ENCODE measurements at regions not wholly inside any gene's neighbourhood (a gene's known extent, or its start where the extent isn't known, plus 50 kb on each side); places are given as distances from the start of the nearest gene placed in this dataset.

- Histone ChIP-seq H3K27ac (ENCODE audit: low read depth, low read length) (no peak overlapping the region), H3K9ac (ENCODE audit: low read depth, low read length) (no peak overlapping the region), H3K27me3 (ENCODE audit: control insufficient read depth, insufficient read depth, low read length) (no peaks in the 10 kb centered on the region), H3K4me1 (ENCODE audit: control insufficient read depth, insufficient read depth, low read length) (no peaks in the 10 kb centered on the region), H3K9me3 (ENCODE audit: control insufficient read depth, insufficient read depth, low read length) (0 out of 2 replicates have a peak, but pooled peaks cover 3% of the 10 kb centered on the region), H3K36me3 (ENCODE audit: control insufficient read depth, insufficient read depth, low read length) (no peaks in the 10 kb centered on the region), H3K4me3 (ENCODE audit: low read depth, low read length) (no peak overlapping the region)
These were observed 222.2 kb downstream of the PPARGC1A start for GRCh38 chr4:23667659-23668058.

- no peak overlapping the region for H3K9ac ChIP-seq (ENCODE audit: low read depth, low read length)
- no peaks in the 10 kb centered on the region for H3K4me1 ChIP-seq (ENCODE audit: control insufficient read depth, insufficient read depth, low read length)
- H3K4me3 ChIP-seq (ENCODE audit: low read depth, low read length), result no peak overlapping the region
- H3K36me3 ChIP-seq (ENCODE audit: control insufficient read depth, insufficient read depth, low read length), result no peaks in the 10 kb centered on the region
- no peaks in the 10 kb centered on the region for H3K27me3 ChIP-seq (ENCODE audit: control insufficient read depth, insufficient read depth, low read length)
- H3K9me3 ChIP-seq (ENCODE audit: control insufficient read depth, insufficient read depth, low read length), result no peaks in the 10 kb centered on the region; the same call in 1 of the 2 replicates
- no peak overlapping the region for H3K27ac ChIP-seq (ENCODE audit: low read depth, low read length)
These were observed 229.0 kb downstream of the PPARGC1A start for GRCh38 chr4:23660865-23661264.

- Histone ChIP-seq H3K36me3 (ENCODE audit: control insufficient read depth, insufficient read depth, low read length) (no peaks in the 10 kb centered on the region), H3K27ac (ENCODE audit: low read depth, low read length) (no peak overlapping the region), H3K4me3 (ENCODE audit: low read depth, low read length) (no peak overlapping the region), H3K9ac (ENCODE audit: low read depth, low read length) (no peak overlapping the region), H3K9me3 (ENCODE audit: control insufficient read depth, insufficient read depth, low read length) (no peaks in the 10 kb centered on the region; the same call in 1 of the 2 replicates), H3K4me1 (ENCODE audit: control insufficient read depth, insufficient read depth, low read length) (no peaks in the 10 kb centered on the region), H3K27me3 (ENCODE audit: control insufficient read depth, insufficient read depth, low read length) (no peaks in the 10 kb centered on the region)
These were observed 235.1 kb downstream of the PPARGC1A start for GRCh38 chr4:23654791-23655190.

GRCh38 chr4:23648854-23649596, 240.8 kb downstream of the PPARGC1A start:
- H3K27ac ChIP-seq (ENCODE audit: low read depth, low read length), result no peak overlapping the region
- H3K36me3 ChIP-seq (ENCODE audit: control insufficient read depth, insufficient read depth, low read length), result no peaks in the 10 kb centered on the region
- H3K27me3 ChIP-seq (ENCODE audit: control insufficient read depth, insufficient read depth, low read length), result no peaks in the 10 kb centered on the region
- peaks cover 6% of the 10 kb centered on the region for H3K9me3 ChIP-seq (ENCODE audit: control insufficient read depth, insufficient read depth, low read length)
- no peak overlapping the region for H3K4me3 ChIP-seq (ENCODE audit: low read depth, low read length)
- no peak overlapping the region for H3K9ac ChIP-seq (ENCODE audit: low read depth, low read length)
- H3K4me1 ChIP-seq (ENCODE audit: control insufficient read depth, insufficient read depth, low read length), result no peaks in the 10 kb centered on the region

GRCh38 chr4:23635468-23635867, 254.4 kb downstream of the PPARGC1A start:
- no peaks in the 10 kb centered on the region for H3K9me3 ChIP-seq (ENCODE audit: control insufficient read depth, insufficient read depth, low read length)
- H3K27me3 ChIP-seq (ENCODE audit: control insufficient read depth, insufficient read depth, low read length), result no peaks in the 10 kb centered on the region
- H3K27ac ChIP-seq (ENCODE audit: low read depth, low read length), result no peak overlapping the region
- no peak overlapping the region for H3K4me3 ChIP-seq (ENCODE audit: low read depth, low read length)
- H3K9ac ChIP-seq (ENCODE audit: low read depth, low read length), result no peak overlapping the region
- H3K4me1 ChIP-seq (ENCODE audit: control insufficient read depth, insufficient read depth, low read length), result peaks cover 8% of the 10 kb centered on the region
- H3K36me3 ChIP-seq (ENCODE audit: control insufficient read depth, insufficient read depth, low read length), result no peaks in the 10 kb centered on the region

GRCh38 chr4:23631255-23631950, 258.4 kb downstream of the PPARGC1A start:
- H3K27me3 ChIP-seq (ENCODE audit: control insufficient read depth, insufficient read depth, low read length), result no peaks in the 10 kb centered on the region
- H3K27ac ChIP-seq (ENCODE audit: low read depth, low read length), result no peak overlapping the region
- H3K4me3 ChIP-seq (ENCODE audit: low read depth, low read length), result no peak overlapping the region
- no peak overlapping the region for H3K9ac ChIP-seq (ENCODE audit: low read depth, low read length)
- peaks cover 8% of the 10 kb centered on the region for H3K4me1 ChIP-seq (ENCODE audit: control insufficient read depth, insufficient read depth, low read length)
- H3K36me3 ChIP-seq (ENCODE audit: control insufficient read depth, insufficient read depth, low read length), result no peaks in the 10 kb centered on the region
- no peaks in the 10 kb centered on the region for H3K9me3 ChIP-seq (ENCODE audit: control insufficient read depth, insufficient read depth, low read length)

GRCh38 chr4:23630110-23630509, 259.7 kb downstream of the PPARGC1A start:
- Histone ChIP-seq H3K9me3 (ENCODE audit: control insufficient read depth, insufficient read depth, low read length) (no peaks in the 10 kb centered on the region), H3K4me1 (ENCODE audit: control insufficient read depth, insufficient read depth, low read length) (peaks cover 8% of the 10 kb centered on the region), H3K36me3 (ENCODE audit: control insufficient read depth, insufficient read depth, low read length) (no peaks in the 10 kb centered on the region), H3K9ac (ENCODE audit: low read depth, low read length) (no peak overlapping the region), H3K4me3 (ENCODE audit: low read depth, low read length) (no peak overlapping the region), H3K27ac (ENCODE audit: low read depth, low read length) (no peak overlapping the region), H3K27me3 (ENCODE audit: control insufficient read depth, insufficient read depth, low read length) (no peaks in the 10 kb centered on the region)

- Histone ChIP-seq H3K4me3 (ENCODE audit: low read depth, low read length) (no peak overlapping the region), H3K4me1 (ENCODE audit: control insufficient read depth, insufficient read depth, low read length) (peaks cover 8% of the 10 kb centered on the region), H3K36me3 (ENCODE audit: control insufficient read depth, insufficient read depth, low read length) (no peaks in the 10 kb centered on the region), H3K9me3 (ENCODE audit: control insufficient read depth, insufficient read depth, low read length) (no peaks in the 10 kb centered on the region), H3K27me3 (ENCODE audit: control insufficient read depth, insufficient read depth, low read length) (no peaks in the 10 kb centered on the region), H3K27ac (ENCODE audit: low read depth, low read length) (no peak overlapping the region), H3K9ac (ENCODE audit: low read depth, low read length) (no peak overlapping the region)
These were observed 260.4 kb downstream of the PPARGC1A start for GRCh38 chr4:23629421-23629820.

GRCh38 chr4:23614284-23614892, 275.5 kb downstream of the PPARGC1A start:
- Histone ChIP-seq H3K27ac (ENCODE audit: low read depth, low read length) (no peak overlapping the region), H3K36me3 (ENCODE audit: control insufficient read depth, insufficient read depth, low read length) (no peaks in the 10 kb centered on the region), H3K27me3 (ENCODE audit: control insufficient read depth, insufficient read depth, low read length) (no peaks in the 10 kb centered on the region), H3K4me3 (ENCODE audit: low read depth, low read length) (no peak overlapping the region; the same call in 1 of the 2 replicates), H3K4me1 (ENCODE audit: control insufficient read depth, insufficient read depth, low read length) (no peaks in the 10 kb centered on the region), H3K9me3 (ENCODE audit: control insufficient read depth, insufficient read depth, low read length) (peaks cover 4% of the 10 kb centered on the region; the same call in 1 of the 2 replicates), H3K9ac (ENCODE audit: low read depth, low read length) (no peak overlapping the region)

- Histone ChIP-seq H3K9ac (ENCODE audit: low read depth, low read length) (no peak overlapping the region), H3K27me3 (ENCODE audit: control insufficient read depth, insufficient read depth, low read length) (no peaks in the 10 kb centered on the region), H3K9me3 (ENCODE audit: control insufficient read depth, insufficient read depth, low read length) (peaks cover 4% of the 10 kb centered on the region; the same call in 1 of the 2 replicates), H3K27ac (ENCODE audit: low read depth, low read length) (no peak overlapping the region), H3K4me1 (ENCODE audit: control insufficient read depth, insufficient read depth, low read length) (no peaks in the 10 kb centered on the region), H3K36me3 (ENCODE audit: control insufficient read depth, insufficient read depth, low read length) (no peaks in the 10 kb centered on the region), H3K4me3 (ENCODE audit: low read depth, low read length) (no peak overlapping the region)
These were observed 276.1 kb downstream of the PPARGC1A start for GRCh38 chr4:23613782-23614181.

- H3K36me3 ChIP-seq (ENCODE audit: control insufficient read depth, insufficient read depth, low read length), result no peaks in the 10 kb centered on the region
These were observed 287.1 kb downstream of the PPARGC1A start for GRCh38 chr4:23602720-23603119.

More at GRCh38 chr4:23602720-23603119, 287.1 kb downstream of the PPARGC1A start:
- Histone ChIP-seq H3K9me3 (ENCODE audit: control insufficient read depth, insufficient read depth, low read length) (no peaks in the 10 kb centered on the region), H3K27me3 (ENCODE audit: control insufficient read depth, insufficient read depth, low read length) (no peaks in the 10 kb centered on the region), H3K4me1 (ENCODE audit: control insufficient read depth, insufficient read depth, low read length) (no peaks in the 10 kb centered on the region), H3K4me3 (ENCODE audit: low read depth, low read length) (no peak overlapping the region), H3K9ac (ENCODE audit: low read depth, low read length) (no peak overlapping the region), H3K27ac (ENCODE audit: low read depth, low read length) (no peak overlapping the region)

Measured in HUES48 (cell line).